ENCODE measurements at regions not wholly inside any gene's neighbourhood (a gene's known extent, or its start where the extent isn't known, plus 50 kb on each side); places are given as distances from the start of the nearest gene placed in this dataset.

- TF ChIP-seq CTCF (conservative IDR thresholded peaks at IDR 0.05) (no peak), EZH2 (IDR thresholded peaks at IDR 0.05; ENCODE audit: low read depth) (no peak)
Measured at GRCh38 chr2:66701656-66702055, 266.7 kb downstream of the MEIS1 start.
